ENCODE measurements at regions not wholly inside any gene's neighbourhood (a gene's known extent, or its start where the extent isn't known, plus 50 kb on each side); places are given as distances from the start of the nearest gene placed in this dataset.

GRCh38 chr2:65494078-65494477 is 61.7 kb upstream of the SPRED2 start:
- H3K56ac ChIP-seq (replicated peaks; ENCODE audit: insufficient read length, low read depth, low read length) = no peak overlapping the region
- H3K4me1 ChIP-seq (replicated peaks in 1 of 4; ENCODE audit: control insufficient read depth in 3 of 4, insufficient read depth in 4 of 4, low read length in 3 of 4) = peaks cover 0 to 1% (median 0%) of the 10 kb centered on the region in 4 experiments; a peak in 1 of 7 replicates
- no peaks in the 10 kb centered on the region for H3K9me3 ChIP-seq (ENCODE audit: insufficient read depth in 2 of 2, low read depth in 1 of 2, low read length in 1 of 2)
- no peak overlapping the region for H3K4ac ChIP-seq (replicated peaks; ENCODE audit: insufficient read length, low read depth, low read length)
- no peak overlapping the region for H4K5ac ChIP-seq (ENCODE audit: insufficient read length, low read depth, low read length)
- no peak overlapping the region for H3K14ac ChIP-seq (ENCODE audit: insufficient read length)
- no peaks in the 10 kb centered on the region for H3K23me2 ChIP-seq (ENCODE audit: low read depth, low read length)
- no peak overlapping the region for H2BK15ac ChIP-seq (ENCODE audit: low read length)
- no peaks in the 10 kb centered on the region for H3K27me3 ChIP-seq (replicated peaks in 1 of 4; ENCODE audit: control insufficient read depth in 3 of 4, extremely low read depth in 1 of 4, insufficient read depth in 3 of 4, low read length in 3 of 4)
- no peaks in the 10 kb centered on the region for H3K79me1 ChIP-seq (ENCODE audit: low read depth, low read length)
- 91% methylated on average over 3 of the region's 3 CpGs; no CpG with 5 or more reads in 1 of the 2 experiments for WGBS, 2 experiments (ENCODE audit: extremely low coverage in 1 of 2, insufficient coverage in 1 of 2, insufficient read length in 1 of 2, insufficient replicate concordance in 2 of 2, low coverage in 1 of 2, low lambda C conversion rate in 2 of 2, missing lambda C conversion rate in 1 of 2)
- no peaks in the 10 kb centered on the region for H4K20me1 ChIP-seq (replicated peaks in 1 of 2; ENCODE audit: control insufficient read depth in 1 of 2, insufficient read depth in 2 of 2, low read length in 2 of 2)
- no peak overlapping the region for H3K23ac ChIP-seq (ENCODE audit: insufficient read length)
- no peak overlapping the region for H2BK120ac ChIP-seq (replicated peaks; ENCODE audit: low read depth, low read length)
- no peak overlapping the region for H3K18ac ChIP-seq (ENCODE audit: extremely low read depth, low read length)
- H3K4me3 ChIP-seq (ENCODE audit: extremely low read depth in 1 of 4, insufficient read depth in 2 of 4, low read depth in 3 of 4, low read length in 4 of 4) = no peak overlapping the region
- no peak overlapping the region for H2AK5ac ChIP-seq (ENCODE audit: low read depth, low read length)
- CTCF ChIA-PET (ENCODE audit: partially characterized antibody) = no interaction called here
- no peak overlapping the region for H2BK5ac ChIP-seq (ENCODE audit: low read depth, low read length)
- no peak overlapping the region for H2BK20ac ChIP-seq (ENCODE audit: low read length)
- H3K4me2 ChIP-seq (ENCODE audit: insufficient read depth in 1 of 2, low read depth in 2 of 2, low read length in 2 of 2) = no peak overlapping the region
- no peak overlapping the region for H2AFZ ChIP-seq (ENCODE audit: low read length)
- no peaks in the 10 kb centered on the region for H3K36me3 ChIP-seq (ENCODE audit: control insufficient read depth in 2 of 4, insufficient read depth in 4 of 4, low read length in 3 of 4)
- H4K8ac ChIP-seq (ENCODE audit: extremely low read depth, insufficient read depth, low read length) = no peak overlapping the region
- DNase-seq (ENCODE audit: low read depth in 1 of 2, low spot score in 2 of 2) (no peak), FAIRE-seq (no peak)
- no peaks in the 10 kb centered on the region for H3K79me2 ChIP-seq (ENCODE audit: control insufficient read depth in 1 of 2, insufficient read depth in 2 of 2, low read length in 2 of 2)
- H2BK12ac ChIP-seq (ENCODE audit: low read depth, low read length) = no peak overlapping the region
- H4K91ac ChIP-seq (replicated peaks; ENCODE audit: insufficient read length, low read length) = no peak overlapping the region
- POLR2A ChIA-PET (ENCODE audit: partially characterized antibody) = no interaction called here
- no peak overlapping the region for H3K9ac ChIP-seq (replicated peaks in 1 of 4; ENCODE audit: extremely low read depth in 1 of 4, low read depth in 3 of 4, low read length in 3 of 4)
- H3K27ac ChIP-seq (ENCODE audit: low read depth, low read length) = no peak overlapping the region
- TF ChIP-seq USF2 (IDR thresholded peaks at IDR 0.05; ENCODE audit: low read length) (no peak), HDAC6 (IDR thresholded peaks at IDR 0.05; ENCODE audit: low read depth, low read length) (no peak), RXRA (IDR thresholded peaks at IDR 0.05; ENCODE audit: insufficient read depth, low read depth, low read length) (no peak), NANOG (IDR thresholded peaks at IDR 0.05; ENCODE audit: insufficient read depth, low read depth, low read length, poor library complexity, severe bottlenecking) (no peak), TEAD4 (IDR thresholded peaks at IDR 0.05; ENCODE audit: low read depth, low read length) (no peak), KDM5A (IDR thresholded peaks at IDR 0.05; ENCODE audit: low read length) (no peak), CREB1 (IDR thresholded peaks at IDR 0.05) (no peak), TCF12 (IDR thresholded peaks at IDR 0.05; ENCODE audit: low read depth, low read length) (no peak), JUND (IDR thresholded peaks at IDR 0.05; ENCODE audit: low read length) (no peak)
